ENCODE measurements at regions not wholly inside any gene's neighbourhood (a gene's known extent, or its start where the extent isn't known, plus 50 kb on each side); places are given as distances from the start of the nearest gene placed in this dataset.
A peak's percentile ranks its signal among the peaks of the same experiment; 100 is the strongest.

GRCh38 chr22:44402196-44403111, 89.7 kb upstream of the SHISAL1 start:
- no peak for DNase-seq (ENCODE audit: low read depth)

- no peak for DNase-seq (ENCODE audit: low read depth)
Measured at GRCh38 chr22:44401783-44402110, 89.0 kb upstream of the SHISAL1 start.

DNA sequence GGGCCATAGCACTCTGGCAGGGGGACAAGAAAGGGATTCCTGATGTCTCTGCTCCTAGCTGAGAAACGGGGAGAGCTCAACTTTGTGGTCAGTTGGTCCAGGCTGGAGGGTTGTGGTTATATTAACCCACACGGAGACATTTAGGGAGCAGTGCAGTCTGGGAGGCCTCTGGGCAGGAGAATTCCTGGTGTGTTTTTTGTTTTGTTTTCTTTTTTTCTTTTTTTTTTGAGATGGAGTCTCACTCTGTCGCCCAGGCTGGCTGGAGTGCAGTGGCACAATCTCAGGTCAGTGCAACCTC, 88.0 kb upstream of the SHISAL1 start:
- peak; percentile 45 for DNase-seq (ENCODE audit: low read depth)

GRCh38 chr22:44399906-44400762, 87.4 kb upstream of the SHISAL1 start:
- no peak for DNase-seq (ENCODE audit: low read depth)

DNA sequence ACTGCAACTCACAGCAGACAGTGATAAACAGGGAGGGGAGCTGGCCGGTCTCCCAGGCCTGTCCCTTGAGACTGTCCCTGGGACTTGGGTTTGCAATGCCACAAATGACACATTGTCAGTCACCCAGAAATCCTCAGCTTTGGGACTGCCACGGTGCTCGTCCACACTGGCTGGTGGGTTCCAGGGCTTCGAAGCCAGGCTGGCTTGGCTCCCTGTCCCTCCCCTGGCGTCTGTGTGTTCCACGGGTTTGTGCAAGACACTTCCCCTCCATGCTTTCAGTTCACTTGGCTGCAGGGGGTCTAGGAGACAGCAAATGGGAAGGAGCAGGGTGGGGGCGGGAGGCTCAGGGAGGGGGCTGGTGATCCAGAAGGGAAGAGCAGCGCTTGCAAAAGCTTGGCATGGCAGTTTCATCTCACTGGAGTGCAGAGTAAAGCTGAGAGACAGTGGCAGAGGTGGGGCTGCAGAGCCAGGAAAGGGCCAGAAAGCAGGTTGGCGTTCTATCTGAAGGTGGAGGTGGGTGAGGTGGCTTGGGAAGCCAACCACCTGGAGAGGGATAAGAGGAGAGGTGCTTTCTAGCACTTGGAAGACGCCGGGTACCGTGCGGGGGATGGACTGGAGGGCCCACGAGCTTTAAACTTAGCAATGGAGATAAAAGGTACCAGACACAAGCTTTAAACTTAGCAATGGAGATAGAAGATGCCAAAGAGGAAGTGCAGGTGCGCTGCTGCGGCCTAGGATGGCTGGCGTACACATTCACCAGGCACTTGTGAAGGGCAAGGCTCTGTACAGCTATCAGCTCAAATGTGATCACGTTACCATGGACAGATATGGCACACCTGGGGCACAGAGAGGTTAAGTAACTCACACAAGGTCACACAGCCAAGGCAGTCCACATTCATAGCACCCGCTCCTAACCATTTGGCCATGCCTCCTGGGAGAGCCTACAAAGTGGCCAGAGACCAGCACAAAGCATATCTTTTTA, 86.4 kb upstream of the SHISAL1 start:
- no peak for DNase-seq (ENCODE audit: low read depth)

- DNase-seq (ENCODE audit: low read depth), result no peak
Measured at GRCh38 chr22:44396727-44397722, 84.3 kb upstream of the SHISAL1 start.

DNA sequence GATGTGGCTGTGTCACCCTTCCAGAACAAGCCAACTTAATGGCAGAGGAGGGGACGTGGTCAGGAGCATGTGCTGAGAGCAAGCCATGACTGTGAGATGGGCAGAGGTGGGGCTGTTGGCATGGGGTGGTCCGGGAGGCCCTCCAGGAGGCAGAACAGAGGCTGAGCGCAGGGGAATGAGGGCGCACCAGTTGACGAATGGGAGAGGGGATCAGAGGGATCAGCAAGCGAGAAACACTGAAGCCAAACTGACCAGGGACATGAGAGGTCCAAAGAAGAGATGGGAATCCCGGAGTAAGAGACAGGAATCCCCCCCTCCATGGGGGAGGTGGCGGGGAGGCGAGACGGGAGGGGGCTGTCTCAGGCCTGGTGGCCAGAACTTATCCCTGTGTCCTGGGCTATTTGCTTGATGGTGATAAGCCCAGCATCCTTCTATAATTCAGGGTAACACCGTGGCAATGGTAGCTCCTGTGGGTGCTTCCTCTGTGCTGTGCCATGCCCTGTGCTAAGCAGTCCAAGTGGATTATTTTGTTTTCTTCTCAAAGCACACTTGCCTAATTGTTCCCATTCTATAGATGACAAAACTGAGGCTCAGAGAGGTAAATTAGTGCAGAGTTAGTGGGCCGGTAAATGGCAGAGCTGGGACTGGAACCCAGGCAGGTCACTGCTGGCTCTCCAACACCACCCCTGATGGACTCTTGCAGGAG, 83.4 kb upstream of the SHISAL1 start:
- no peak for DNase-seq (ENCODE audit: low read depth)

DNA sequence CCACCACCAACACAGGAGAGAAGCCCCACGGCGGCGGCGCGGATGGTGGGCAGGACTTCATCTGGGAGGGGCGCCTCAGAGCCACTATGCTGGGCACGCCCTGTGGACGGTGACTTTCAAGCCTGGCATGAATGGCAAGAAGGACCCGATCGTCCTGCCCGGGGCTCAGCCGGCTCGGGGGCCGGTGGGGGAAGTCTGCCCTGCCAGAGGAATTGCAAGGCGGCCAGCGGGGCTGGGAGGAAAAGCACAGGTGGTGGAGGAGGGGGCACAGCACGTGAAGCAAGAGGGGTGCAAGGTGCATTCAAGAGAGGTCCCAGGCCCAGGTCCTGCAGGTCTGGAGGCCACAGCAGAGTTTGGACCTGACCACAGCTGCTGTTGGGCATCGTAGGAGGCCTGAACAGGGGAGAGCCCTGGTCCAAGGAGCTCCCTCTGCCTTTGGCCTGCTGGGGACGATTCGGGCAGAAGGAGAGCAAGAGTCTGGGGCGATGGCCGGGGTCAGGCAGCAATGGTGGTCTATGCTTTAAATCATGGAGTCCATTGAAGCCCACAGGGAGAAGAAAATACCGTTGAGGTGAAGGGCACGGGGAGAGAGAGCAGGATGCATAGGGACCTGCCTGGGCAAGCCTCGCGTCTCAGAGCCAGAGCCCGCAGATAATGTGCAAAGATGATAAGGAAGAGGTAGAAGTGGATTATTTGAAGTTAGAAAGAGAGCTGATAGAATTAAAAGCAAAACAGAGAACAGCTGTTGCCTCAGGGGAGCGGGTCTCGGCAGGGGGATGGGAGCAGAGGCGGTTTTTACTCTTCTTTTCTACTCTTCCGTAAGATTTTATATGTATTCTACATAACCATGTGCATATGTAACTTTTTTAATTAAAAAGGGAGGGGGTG, 82.6 kb upstream of the SHISAL1 start:
- no peak for DNase-seq (ENCODE audit: low read depth)

- DNase-seq (ENCODE audit: low read depth), result no peak
Measured at GRCh38 chr22:44394246-44395117, 81.7 kb upstream of the SHISAL1 start.

DNA sequence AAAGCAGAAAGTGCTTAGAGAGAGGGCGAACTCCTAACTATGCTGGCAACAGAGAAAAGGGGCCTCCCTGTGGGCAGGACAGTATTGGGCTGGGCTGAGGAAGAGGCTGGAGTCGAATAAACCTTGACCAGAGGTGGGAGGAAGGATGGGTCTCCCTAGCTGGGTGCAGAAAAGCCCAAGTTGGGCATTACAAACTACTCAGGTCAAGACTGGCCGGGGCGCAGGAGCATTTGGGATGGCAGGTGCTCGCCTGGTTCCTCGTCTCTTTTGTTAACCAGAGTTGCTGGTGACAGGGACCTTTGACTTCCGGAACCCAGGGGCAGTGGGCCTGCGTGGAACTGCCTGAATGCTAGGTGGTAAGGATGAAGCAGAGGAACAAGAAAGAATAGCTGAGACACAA, 80.3 kb upstream of the SHISAL1 start:
- no peak for DNase-seq (ENCODE audit: low read depth)

DNA sequence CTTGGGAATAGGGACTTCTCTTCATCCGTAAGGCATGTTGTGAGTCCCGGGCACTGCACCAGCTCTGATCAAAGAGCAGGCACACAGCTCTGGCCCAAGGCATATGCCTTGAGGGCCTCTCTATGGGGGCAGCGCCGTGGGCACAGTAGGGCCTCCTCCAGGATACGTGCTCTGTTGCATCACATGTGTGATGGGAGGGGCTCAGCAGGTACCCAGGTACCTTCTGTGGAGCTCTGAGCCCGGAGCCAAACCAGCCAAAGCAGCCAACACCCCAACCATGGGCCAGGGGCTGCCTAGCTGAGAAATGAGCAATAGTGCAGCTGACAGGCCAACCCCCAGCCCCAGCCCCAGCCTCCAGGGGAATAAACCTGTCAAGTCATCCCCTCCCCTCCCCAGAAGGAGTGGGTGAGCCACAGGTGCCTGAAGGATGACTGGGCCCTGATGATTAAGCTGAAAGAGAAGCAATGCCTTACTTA, 79.7 kb upstream of the SHISAL1 start:
- no peak for DNase-seq (ENCODE audit: low read depth)

GRCh38 chr22:44391481-44392445, 79.0 kb upstream of the SHISAL1 start:
- DNase-seq (ENCODE audit: low read depth), result no peak

GRCh38 chr22:44391015-44391414, 78.3 kb upstream of the SHISAL1 start:
- no peak for DNase-seq (ENCODE audit: low read depth)

DNA sequence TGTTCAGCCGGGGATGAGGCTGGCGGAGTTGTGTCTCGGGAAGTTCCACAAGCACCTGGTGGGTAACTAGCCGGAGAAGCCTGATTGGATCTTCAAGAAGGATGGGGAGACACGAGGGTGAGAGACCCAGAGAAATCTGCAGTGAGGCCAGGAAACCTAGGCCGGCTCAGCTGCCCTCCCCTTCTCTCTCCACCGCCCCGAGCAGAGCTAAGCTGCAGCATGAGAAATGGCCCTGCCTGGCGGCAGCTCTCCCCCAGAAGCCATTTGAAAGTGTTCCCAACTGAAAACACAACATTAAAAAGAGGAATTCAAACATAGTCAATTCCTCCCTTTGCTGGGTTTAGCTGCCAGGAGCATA, 77.8 kb upstream of the SHISAL1 start:
- no peak for DNase-seq (ENCODE audit: low read depth)

- no peak for DNase-seq (ENCODE audit: low read depth)
Measured at GRCh38 chr22:44389926-44390612, 77.3 kb upstream of the SHISAL1 start.

- no peak for DNase-seq (ENCODE audit: low read depth)
Measured at GRCh38 chr22:44389181-44389580, 76.4 kb upstream of the SHISAL1 start.
